Endothelial cell of umbilical vein (primary cell): ENCODE measurements at regions not wholly inside any gene's neighbourhood (a gene's known extent, or its start where the extent isn't known, plus 50 kb on each side); places are given as distances from the start of the nearest gene placed in this dataset.

Experiments
- BruUV-seq: library from RNA; stranded (reverse); fragments of 400-500 nt; replicated peaks from 2 replicates; lab custom pipeline; 2021; lab: Mats Ljungman, UMichigan
- CTCF ChIA-PET: fragments of 300-600, 350-600 bp; sonication (Branson Sonifier 250); formaldehyde crosslinking; loops from one replicate; lab custom pipeline; 2021; ENCODE audit warnings: antibody characterized with exemption, inconsistent platforms; lab: Charles Lee
- POLR2A ChIA-PET: fragments of 300-600, 350-600 bp; sonication (Branson Sonifier 250); formaldehyde crosslinking; loops from one replicate; lab custom pipeline; 2021; ENCODE audit warnings: antibody characterized with exemption, inconsistent platforms; lab: Charles Lee
- DNase-seq: peaks from one replicate; pipeline ENCODE4 v3.0.0-alpha.2; 2011; ENCODE audit warnings: low read depth, low spot score
- FAIRE-seq: peaks from 2 replicates; lab custom pipeline; 2011; peaks lifted over from hg19 to GRCh38; lab: Jason Lieb, UNC
- H2AFZ ChIP-seq: 2 replicates; pipeline ENCODE4 v1.6.0; 2012; ENCODE audit warnings: low read depth, low read length, control low read depth, inconsistent platforms
- H3K27ac ChIP-seq: 2 replicates; pipeline ENCODE4 v1.5.1; 2011; ENCODE audit warnings: low read depth, mild to moderate bottlenecking, control low read depth, low read length, moderate library complexity; ENCODE audit not compliant: insufficient read depth
- H3K27me3 ChIP-seq, 2 experiments: 2 replicates each; pipeline versions ENCODE4 v1.6.0 to v1.6.1; 2011; ENCODE audit warnings: low read length in 2 of 2, mixed read lengths in 1 of 2; ENCODE audit not compliant: control insufficient read depth in 2 of 2, insufficient read depth in 2 of 2
- H3K36me3 ChIP-seq, 2 experiments: 2 replicates in 1 of 2; 3 replicates in 1 of 2; pipeline ENCODE4 v1.5.1; 2011; ENCODE audit warnings: low read length in 2 of 2, mild to moderate bottlenecking in 1 of 2, moderate library complexity in 1 of 2; ENCODE audit not compliant: control insufficient read depth in 2 of 2, insufficient read depth in 2 of 2; ENCODE audit errors: extremely low read depth in 1 of 2
- H3K4me1 ChIP-seq: 3 replicates; pipeline ENCODE4 v1.5.1; 2011; ENCODE audit warnings: mild to moderate bottlenecking, low read length; ENCODE audit not compliant: control insufficient read depth, insufficient read depth; ENCODE audit errors: extremely low read depth
- H3K4me2 ChIP-seq: 2 replicates; pipeline ENCODE4 v1.6.1; 2011; ENCODE audit warnings: low read length, control low read depth, mixed read lengths; ENCODE audit not compliant: insufficient read depth
- H3K4me3 ChIP-seq, 3 experiments: fragments of 200-600 bp in 1 of 3; sonication (generic), shearing (Covaris generic) in 1 of 3; replicated peaks in 1 of 3; 2 replicates each; pipeline ENCODE4 v1.5.1; 2011 to 2016; ENCODE audit warnings: control low read depth in 3 of 3, low read length in 3 of 3, mild to moderate bottlenecking in 2 of 3, inconsistent platforms in 1 of 3, low read depth in 1 of 3, moderate library complexity in 1 of 3; ENCODE audit not compliant: insufficient read depth in 1 of 3
- H3K79me2 ChIP-seq: 2 replicates; pipeline ENCODE4 v1.6.0; 2012; ENCODE audit warnings: low read length, inconsistent platforms; ENCODE audit not compliant: control insufficient read depth, insufficient read depth
- H3K9ac ChIP-seq: replicated peaks from 2 replicates; pipeline ENCODE3; 2011; ENCODE audit warnings: low read length, control low read depth; ENCODE audit not compliant: insufficient read depth; ENCODE audit errors: extremely low read depth
- H3K9me1 ChIP-seq: replicated peaks from 3 replicates; pipeline ENCODE4 v1.6.0; 2011; ENCODE audit warnings: mild to moderate bottlenecking, low read length; ENCODE audit not compliant: control insufficient read depth, insufficient read depth; ENCODE audit errors: extremely low read depth
- H3K9me3 ChIP-seq: replicated peaks from 2 replicates; pipeline ENCODE4 v1.5.1; 2012; ENCODE audit warnings: low read length, inconsistent platforms; ENCODE audit not compliant: control insufficient read depth, insufficient read depth
- H4K20me1 ChIP-seq: replicated peaks from 2 replicates; pipeline ENCODE3; 2011; ENCODE audit warnings: mild to moderate bottlenecking, low read length; ENCODE audit not compliant: control insufficient read depth, insufficient read depth; ENCODE audit errors: extremely low read depth
- EZH2 ChIP-seq: IDR thresholded peaks from 2 replicates; pipeline ENCODE4 v1.6.1; 2012; ENCODE audit warnings: borderline replicate concordance, low read depth, mild to moderate bottlenecking, moderate library complexity, low read length, inconsistent platforms; ENCODE audit not compliant: severe bottlenecking
- FOS ChIP-seq: IDR thresholded peaks from 2 replicates; pipeline ENCODE4 v1.6.1; 2011; ENCODE audit warnings: mild to moderate bottlenecking, low read length, moderate library complexity, borderline replicate concordance; ENCODE audit not compliant: insufficient read depth
- GATA2 ChIP-seq: IDR thresholded peaks from 2 replicates; pipeline ENCODE4 v1.7.0; 2011; ENCODE audit warnings: low read depth, mild to moderate bottlenecking, moderate library complexity, mixed read lengths, low read length; ENCODE audit not compliant: insufficient read length, insufficient read depth
- JUN ChIP-seq: IDR thresholded peaks from 2 replicates; pipeline ENCODE4 v1.6.1; 2011; ENCODE audit warnings: borderline replicate concordance, low read depth; ENCODE audit not compliant: insufficient read length, insufficient read depth
- MAX ChIP-seq: IDR thresholded peaks from 2 replicates; pipeline ENCODE4 v1.6.1; 2011; ENCODE audit not compliant: insufficient read depth, insufficient read length
- MYC ChIP-seq: IDR thresholded peaks from one replicate; pipeline ENCODE4 v1.6.1; 2011; ENCODE audit warnings: mild to moderate bottlenecking, low read depth, low read length
- POLR2A ChIP-seq: IDR thresholded peaks from 2 replicates; pipeline ENCODE4 v1.6.1; 2012; ENCODE audit warnings: low read depth, mild to moderate bottlenecking, control low read depth, low read length
- POLR2AphosphoS5 ChIP-seq: IDR thresholded peaks from 2 replicates; pipeline ENCODE4 v1.6.1; 2012; ENCODE audit warnings: low read depth, mild to moderate bottlenecking, control low read depth, low read length, moderate library complexity; ENCODE audit not compliant: insufficient read depth
- dilution Hi-C: fragments of 300-500 bp; cut with MboI; formaldehyde crosslinking; loops from one replicate; pipeline ENCODE4 v1.15.0; 2019; ENCODE audit warnings: low sequenced_read_pairs; ENCODE audit not compliant: extremely low pct_ligation_motif_present
- intact Hi-C: fragments of 100-400 bp; cut with micrococcal nuclease; formaldehyde crosslinking; loops from one replicate; pipeline ENCODE4 v1.10.0; 2022
- TF ChIP-seq, protein P1 (sequence below), 2 donors: IDR thresholded peaks; 1 replicate in 1 of 2; 2 replicates in 1 of 2; pipeline ENCODE4 v1.5.1; 2011; ENCODE audit warnings: low read length in 2 of 2, mild to moderate bottlenecking in 2 of 2, moderate library complexity in 2 of 2, control low read depth in 1 of 2, inconsistent platforms in 1 of 2, low read depth in 1 of 2; ENCODE audit not compliant: insufficient read depth in 1 of 2; ENCODE audit errors: extremely low read depth in 1 of 2

DNA sequence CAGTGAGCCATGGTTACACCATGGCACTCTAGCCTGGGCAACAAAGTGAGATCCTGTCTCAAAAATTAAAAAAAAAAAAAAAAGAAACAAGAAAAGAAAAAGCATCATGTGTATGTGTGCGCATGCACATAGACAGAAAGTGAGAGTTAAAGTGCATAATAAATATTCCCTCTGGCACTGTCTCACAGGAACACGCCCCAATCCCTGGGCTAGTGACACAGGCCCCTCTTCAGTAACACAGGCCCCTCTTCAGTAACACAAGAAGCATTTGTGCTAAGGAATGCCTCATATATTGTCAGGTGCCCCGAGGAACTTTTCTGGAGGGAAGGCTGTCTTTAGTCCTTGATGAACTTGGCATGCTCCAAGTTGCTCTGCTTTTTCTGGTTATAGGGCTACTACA, 57.5 kb downstream of the RPL27A start:
- Histone ChIP-seq H3K4me3 (no peak overlapping the region), H4K20me1 (no peaks in the 10 kb centered on the region), H3K9me1 (no peaks in the 10 kb centered on the region), H3K79me2 (no peaks in the 10 kb centered on the region), H3K9ac (no peak overlapping the region), H2AFZ (no peak overlapping the region), H3K4me2 (no peak overlapping the region), H3K27ac (no peak overlapping the region), H3K4me1 (no peaks in the 10 kb centered on the region), H3K27me3 (no peaks in the 10 kb centered on the region), H3K9me3 (no peaks in the 10 kb centered on the region), H3K36me3 (no peaks in the 10 kb centered on the region)
- ChIA-PET POLR2A (no interaction called here), CTCF (no interaction called here)
- no TSS peak for BruUV-seq
- intact Hi-C loops = no loop called here
- no peak for DNase-seq
- TF ChIP-seq FOS (no peak), JUN (no peak), POLR2A (no peak), MYC (no peak), EZH2 (no peak), MAX (no peak), GATA2 (no peak), POLR2AphosphoS5 (no peak)
- TF ChIP-seq, protein P1, sequence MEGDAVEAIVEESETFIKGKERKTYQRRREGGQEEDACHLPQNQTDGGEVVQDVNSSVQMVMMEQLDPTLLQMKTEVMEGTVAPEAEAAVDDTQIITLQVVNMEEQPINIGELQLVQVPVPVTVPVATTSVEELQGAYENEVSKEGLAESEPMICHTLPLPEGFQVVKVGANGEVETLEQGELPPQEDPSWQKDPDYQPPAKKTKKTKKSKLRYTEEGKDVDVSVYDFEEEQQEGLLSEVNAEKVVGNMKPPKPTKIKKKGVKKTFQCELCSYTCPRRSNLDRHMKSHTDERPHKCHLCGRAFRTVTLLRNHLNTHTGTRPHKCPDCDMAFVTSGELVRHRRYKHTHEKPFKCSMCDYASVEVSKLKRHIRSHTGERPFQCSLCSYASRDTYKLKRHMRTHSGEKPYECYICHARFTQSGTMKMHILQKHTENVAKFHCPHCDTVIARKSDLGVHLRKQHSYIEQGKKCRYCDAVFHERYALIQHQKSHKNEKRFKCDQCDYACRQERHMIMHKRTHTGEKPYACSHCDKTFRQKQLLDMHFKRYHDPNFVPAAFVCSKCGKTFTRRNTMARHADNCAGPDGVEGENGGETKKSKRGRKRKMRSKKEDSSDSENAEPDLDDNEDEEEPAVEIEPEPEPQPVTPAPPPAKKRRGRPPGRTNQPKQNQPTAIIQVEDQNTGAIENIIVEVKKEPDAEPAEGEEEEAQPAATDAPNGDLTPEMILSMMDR (IDR thresholded peaks at IDR 0.05; ENCODE audit: extremely low read depth in 1 of 2, insufficient read depth in 1 of 2, low read depth in 1 of 2, low read length in 2 of 2) = no peak
- FAIRE-seq = no peak
- dilution Hi-C loops = no loop called here
